GM12878 (cell line): ENCODE measurements at regions not wholly inside any gene's neighbourhood (a gene's known extent, or its start where the extent isn't known, plus 50 kb on each side); places are given as distances from the start of the nearest gene placed in this dataset.

Experiments used
- CTCF ChIP-seq, 3 experiments: IDR thresholded peaks in 2 of 3; conservative IDR thresholded peaks in 1 of 3; 2 replicates each; pipeline ENCODE4 v1.5.1; 2011; ENCODE audit warnings: low read depth in 3 of 3, low read length in 3 of 3, mild to moderate bottlenecking in 3 of 3, control low read depth in 2 of 3, moderate library complexity in 2 of 3, inconsistent platforms in 1 of 3, mixed read lengths in 1 of 3; ENCODE audit not compliant: control insufficient read depth in 2 of 3, insufficient read depth in 1 of 3; ENCODE audit errors: extremely low read depth in 1 of 3
- EP300 ChIP-seq, 2 experiments: fragments of 150-350 bp in 1 of 2; IDR thresholded peaks; 2 replicates each; pipeline ENCODE4 v1.6.1; 2011 to 2012; ENCODE audit warnings: low read depth in 2 of 2, low read length in 2 of 2, borderline replicate concordance in 1 of 2, improper control_type of control experiment in 1 of 2, inconsistent platforms in 1 of 2; ENCODE audit not compliant: control insufficient read depth in 1 of 2
- ESRRA ChIP-seq: IDR thresholded peaks from 2 replicates; pipeline ENCODE4 v1.6.1; 2012; ENCODE audit warnings: mild to moderate bottlenecking, low read length, improper control_type of control experiment
- EZH2 ChIP-seq: IDR thresholded peaks from 2 replicates; pipeline ENCODE4 v1.6.1; 2012; ENCODE audit warnings: low read depth, mild to moderate bottlenecking, control low read depth, inconsistent platforms, low read length, borderline replicate concordance; ENCODE audit not compliant: control insufficient read depth
- JUNB ChIP-seq: IDR thresholded peaks from 2 replicates; pipeline ENCODE4 v1.6.1; 2016; ENCODE audit warnings: antibody characterized with exemption, mild to moderate bottlenecking
- JUND ChIP-seq: IDR thresholded peaks from 2 replicates; pipeline ENCODE4 v1.6.1; 2012; ENCODE audit warnings: low read depth, mild to moderate bottlenecking, low read length, improper control_type of control experiment, moderate library complexity
- POLR2A ChIP-seq: IDR thresholded peaks from 2 replicates; pipeline ENCODE4 v1.6.1; 2011; ENCODE audit warnings: low read depth, mild to moderate bottlenecking, low read length
- WRNIP1 ChIP-seq: IDR thresholded peaks from 2 replicates; pipeline ENCODE4 v1.6.1; 2011; ENCODE audit warnings: low read depth, low read length, improper control_type of control experiment, borderline replicate concordance
- ZNF207 ChIP-seq: fragments of 450-650 bp; IDR thresholded peaks from 2 replicates; pipeline ENCODE4 v1.6.1; 2014; ENCODE audit warnings: antibody characterized with exemption, mild to moderate bottlenecking, borderline replicate concordance

DNA sequence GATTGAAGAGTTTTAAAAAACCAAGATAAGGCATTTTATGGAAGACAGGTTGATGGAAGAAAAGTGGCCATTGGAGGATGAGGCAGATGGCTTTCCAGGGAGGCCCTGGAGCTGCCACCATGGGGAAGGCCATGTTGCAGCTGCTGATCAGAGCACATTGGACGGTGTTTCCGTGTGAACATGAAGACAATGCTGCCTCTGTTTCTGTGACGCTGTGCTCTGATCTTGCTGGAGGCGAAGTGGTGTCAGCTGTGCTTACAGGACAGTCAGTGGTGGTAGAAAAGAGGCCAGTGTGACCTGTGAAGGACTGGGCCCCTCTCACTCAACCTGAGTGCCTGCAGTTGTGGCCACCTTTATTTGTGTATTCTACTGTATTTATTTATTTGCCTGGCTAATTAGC lies 132.9 kb downstream of the FAM204A start:
- no peak for TF ChIP-seq EP300 (IDR thresholded peaks at IDR 0.05; ENCODE audit: borderline replicate concordance in 1 of 2, control insufficient read depth in 1 of 2, low read depth in 2 of 2, low read length in 2 of 2)
- TF ChIP-seq POLR2A, result no peak
- no peak for TF ChIP-seq EZH2
- no peak for TF ChIP-seq JUND
- no peak for TF ChIP-seq CTCF (IDR thresholded peaks at IDR 0.05 in 2 of 3, conservative IDR thresholded peaks at IDR 0.05 in 1 of 3; ENCODE audit: control insufficient read depth in 2 of 3, extremely low read depth in 1 of 3, insufficient read depth in 1 of 3, low read depth in 3 of 3, low read length in 3 of 3)
- no peak for TF ChIP-seq ESRRA
- no peak for TF ChIP-seq WRNIP1
- TF ChIP-seq JUNB, result no peak
- no peak for TF ChIP-seq ZNF207
